Stimulated activated CD4-positive, alpha-beta T cell treated with anti-CD3 and anti-CD28 coated beads, TNF-alpha, amount 100 ng/mL, for 4 hours (primary cell): ENCODE measurements at regions not wholly inside any gene's neighbourhood (a gene's known extent, or its start where the extent isn't known, plus 50 kb on each side); places are given as distances from the start of the nearest gene placed in this dataset.

Experiments
- DNase-seq, 3 experiments: peaks; one replicate each; pipeline ENCODE4 v3.0.0-alpha.2; 2020; ENCODE audit warnings: low read depth in 3 of 3

- DNase-seq = no peak
Measured at GRCh38 chr5:2131826-2132496, 249.2 kb upstream of the IRX4 start.

GRCh38 chr5:2131196-2131595, 248.5 kb upstream of the IRX4 start:
- DNase-seq = no peak

GRCh38 chr5:2130361-2130760, 247.6 kb upstream of the IRX4 start:
- DNase-seq = no peak

- DNase-seq = no peak
Measured at GRCh38 chr5:2129568-2130272, 247.0 kb upstream of the IRX4 start.

DNA sequence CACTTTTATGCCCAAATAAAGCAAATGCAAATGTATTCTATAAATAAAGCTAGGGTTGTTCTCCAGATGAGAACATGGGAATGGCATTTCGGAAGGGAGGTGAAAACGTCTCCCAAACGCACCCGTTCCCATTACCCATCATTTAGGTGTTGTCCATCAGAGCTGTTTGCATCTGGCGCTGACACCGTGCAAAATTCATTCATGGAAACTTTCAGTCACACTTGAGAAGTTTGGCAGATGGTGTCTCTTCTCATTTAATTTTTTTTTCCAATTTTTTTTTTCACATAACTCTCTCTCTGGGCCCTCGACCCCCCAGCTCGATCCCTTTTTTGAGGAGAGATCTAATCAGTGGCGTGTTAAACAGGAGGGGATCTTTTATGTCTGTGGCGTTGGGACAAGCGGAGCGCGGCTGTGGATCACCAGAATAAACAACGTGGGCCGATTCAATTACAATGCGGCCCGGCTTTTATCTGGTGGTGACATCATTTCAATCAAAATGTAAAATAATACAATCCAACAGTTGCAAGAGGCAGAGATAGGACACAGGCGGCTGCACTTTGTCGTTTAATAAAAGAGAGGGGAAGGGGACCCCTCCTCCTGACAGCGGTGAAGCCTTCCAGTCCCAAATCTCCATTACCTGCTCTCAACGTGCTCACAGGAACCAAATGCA, 246.1 kb upstream of the IRX4 start:
- no peak for DNase-seq

DNA sequence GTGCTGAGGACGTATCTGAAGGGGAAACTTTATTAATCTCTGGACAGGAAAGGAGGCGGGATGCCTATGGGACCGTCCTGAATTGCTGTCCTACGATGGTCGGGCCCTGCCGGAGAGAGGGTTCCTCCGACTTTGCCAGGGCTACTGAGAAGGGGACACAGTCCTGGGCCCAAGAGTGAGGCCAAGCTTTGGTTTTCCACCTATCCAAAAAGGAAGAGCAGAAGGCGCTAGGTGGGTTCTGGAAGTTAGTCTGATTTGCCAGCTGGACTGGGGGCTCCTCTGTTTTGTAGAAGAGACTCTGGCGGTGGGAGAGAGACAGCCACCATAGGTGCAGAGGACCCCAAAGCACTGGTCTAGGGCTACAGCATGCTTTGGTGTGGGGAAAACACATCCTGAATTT, 243.8 kb upstream of the IRX4 start:
- no peak for DNase-seq

- DNase-seq = no peak
Measured at GRCh38 chr5:2125901-2126265, 243.2 kb upstream of the IRX4 start.

DNA sequence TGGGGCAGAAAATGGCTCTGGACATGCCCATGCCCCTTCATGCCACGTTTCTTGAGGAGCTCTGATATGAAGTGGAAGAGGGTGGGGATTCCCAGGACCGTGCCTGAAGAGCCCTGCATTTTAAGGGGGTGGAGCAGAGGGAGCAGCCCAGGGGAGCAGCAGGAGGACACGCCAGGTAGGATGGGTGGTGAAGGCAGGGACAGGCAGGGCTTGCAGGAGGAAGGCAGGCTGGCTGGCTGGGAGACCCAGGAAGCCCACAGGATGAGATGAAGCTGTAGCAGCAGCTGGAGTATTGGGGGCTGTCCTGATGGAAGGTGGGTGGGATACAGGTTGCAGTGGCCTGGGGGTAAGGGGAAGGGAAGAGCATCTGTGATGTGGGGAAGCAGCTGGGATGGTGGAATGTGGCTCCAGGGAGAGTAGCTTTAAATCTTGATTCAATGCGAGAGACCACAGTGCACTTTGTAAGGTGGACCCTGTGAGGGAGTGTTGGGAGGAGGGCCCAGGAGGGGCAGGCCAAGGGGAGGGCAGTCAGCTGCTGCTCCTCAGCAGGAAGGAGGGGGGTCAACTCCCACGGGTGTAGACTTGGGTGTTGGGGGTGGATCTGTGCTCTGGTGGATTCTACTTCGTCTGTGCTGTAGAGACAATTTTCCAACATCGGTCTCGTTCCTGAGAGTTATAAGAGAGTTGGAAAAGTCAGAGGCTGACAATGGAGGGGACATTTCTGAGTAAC, 242.6 kb upstream of the IRX4 start:
- DNase-seq = no peak

DNA sequence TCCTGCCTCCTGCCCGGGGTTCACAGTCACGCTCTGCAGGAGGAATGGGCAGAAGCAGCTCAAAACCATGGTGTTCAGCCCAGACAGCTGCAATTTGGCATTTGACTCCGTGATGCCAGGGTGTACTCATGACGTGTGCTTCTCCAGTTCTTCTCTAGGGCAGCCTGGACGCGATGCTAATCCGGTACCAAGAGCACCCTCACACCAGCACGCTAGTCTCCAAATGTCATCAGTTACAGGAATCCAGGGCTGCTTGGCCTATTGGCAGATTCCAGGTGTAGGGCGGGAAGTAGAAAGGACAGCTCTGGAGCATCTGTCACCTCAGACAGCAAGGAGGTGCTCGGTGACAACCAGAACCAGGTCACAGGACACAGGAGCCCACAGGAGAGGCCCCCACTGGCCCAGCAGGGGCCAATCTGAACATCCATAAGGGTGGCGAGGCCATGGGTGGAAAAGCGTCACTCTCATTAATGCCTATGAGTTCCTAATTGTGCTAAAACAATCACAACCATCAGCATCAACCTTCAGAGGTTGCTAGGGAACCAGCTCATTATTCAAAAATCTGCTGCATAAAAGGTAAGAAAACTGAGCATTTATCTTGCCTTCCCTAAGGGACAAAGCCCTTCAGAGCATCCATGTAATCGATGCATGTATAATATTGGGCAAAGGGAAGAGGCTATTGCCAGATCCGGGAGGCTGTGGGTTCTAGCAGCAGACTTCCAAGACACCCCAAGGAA, 241.9 kb upstream of the IRX4 start:
- DNase-seq = no peak

- no peak for DNase-seq
Measured at GRCh38 chr5:2123874-2124273, 241.1 kb upstream of the IRX4 start.

DNA sequence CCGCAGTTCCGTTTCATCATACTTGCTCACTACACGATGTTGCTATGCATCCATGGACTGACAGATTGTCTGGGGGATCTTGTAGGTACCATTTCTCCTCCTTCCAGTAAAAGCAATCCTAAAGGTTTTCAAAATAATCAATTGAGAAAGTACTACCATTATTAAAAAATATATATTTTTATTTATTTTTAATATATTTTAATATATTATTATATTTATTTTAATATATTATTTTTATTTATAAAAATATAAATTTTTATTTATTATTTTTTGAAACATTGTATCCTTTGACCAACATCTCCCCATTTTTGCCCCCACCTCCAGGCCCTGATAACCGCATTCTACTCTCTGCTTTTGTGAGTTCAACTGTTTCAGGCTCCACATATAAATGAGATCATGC, 237.6 kb upstream of the IRX4 start:
- DNase-seq = no peak

GRCh38 chr5:2119573-2119972, 236.8 kb upstream of the IRX4 start:
- no peak for DNase-seq

- DNase-seq = no peak
Measured at GRCh38 chr5:2113348-2114131, 230.8 kb upstream of the IRX4 start.

GRCh38 chr5:2112173-2113025, 229.7 kb upstream of the IRX4 start:
- DNase-seq = no peak

- DNase-seq = no peak
Measured at GRCh38 chr5:2111569-2112105, 228.9 kb upstream of the IRX4 start.

- DNase-seq = no peak
Measured at GRCh38 chr5:2110934-2111462, 228.3 kb upstream of the IRX4 start.

DNA sequence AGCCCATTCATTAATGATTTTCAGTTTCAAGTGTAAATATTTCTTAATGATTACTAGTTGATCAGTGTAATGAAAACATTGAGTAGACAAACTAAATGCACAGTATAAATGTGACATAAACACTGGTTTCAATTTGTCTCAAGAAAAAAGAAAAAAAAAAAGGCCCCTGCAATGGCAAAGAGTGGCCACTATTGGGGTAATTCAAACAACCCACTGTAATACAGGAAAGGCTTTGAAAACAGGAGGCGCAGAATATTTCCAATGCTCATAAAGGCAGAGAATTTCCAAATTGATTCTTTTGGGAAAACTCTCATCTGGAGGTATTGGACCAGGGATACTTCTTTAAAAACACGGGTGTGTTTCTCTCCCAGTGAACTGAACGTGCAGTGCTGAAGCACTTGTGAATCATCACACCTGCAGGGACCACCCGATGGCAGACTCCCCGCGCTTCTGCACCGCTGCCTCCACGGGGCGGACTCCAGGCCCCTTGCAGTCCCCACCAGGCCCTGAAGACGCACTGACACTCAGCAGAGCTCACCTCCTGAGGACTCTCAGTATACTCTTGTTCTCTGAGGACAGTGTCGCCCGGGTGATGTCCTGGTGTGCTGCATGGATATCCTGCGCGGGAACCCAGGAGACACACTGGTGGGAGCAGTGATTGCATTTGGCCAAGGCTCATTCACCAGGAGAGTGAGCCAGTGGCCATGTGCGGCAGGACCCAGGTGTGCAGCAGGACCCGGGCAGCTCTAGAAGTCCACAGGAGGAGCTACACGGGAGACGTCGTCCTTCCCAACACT, 227.6 kb upstream of the IRX4 start:
- no peak for DNase-seq

DNA sequence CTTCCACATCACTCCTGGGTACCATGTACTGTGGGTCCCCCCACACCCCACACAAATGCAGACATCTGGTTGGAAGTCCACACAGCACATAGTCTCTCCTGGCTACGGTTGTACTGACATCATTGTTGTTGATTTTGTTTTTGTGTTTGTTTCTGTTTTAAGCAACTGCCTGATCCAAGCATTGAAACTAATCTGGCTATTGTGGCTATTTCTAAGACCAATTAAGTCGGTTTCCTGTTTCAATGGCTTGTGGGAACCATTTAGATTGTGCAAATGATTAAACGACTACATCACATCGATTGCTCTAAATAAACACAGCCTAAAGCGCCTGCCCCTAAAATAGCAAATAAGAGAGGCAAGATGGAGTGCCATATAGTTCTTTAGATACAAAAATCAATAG, 226.8 kb upstream of the IRX4 start:
- DNase-seq = no peak

DNA sequence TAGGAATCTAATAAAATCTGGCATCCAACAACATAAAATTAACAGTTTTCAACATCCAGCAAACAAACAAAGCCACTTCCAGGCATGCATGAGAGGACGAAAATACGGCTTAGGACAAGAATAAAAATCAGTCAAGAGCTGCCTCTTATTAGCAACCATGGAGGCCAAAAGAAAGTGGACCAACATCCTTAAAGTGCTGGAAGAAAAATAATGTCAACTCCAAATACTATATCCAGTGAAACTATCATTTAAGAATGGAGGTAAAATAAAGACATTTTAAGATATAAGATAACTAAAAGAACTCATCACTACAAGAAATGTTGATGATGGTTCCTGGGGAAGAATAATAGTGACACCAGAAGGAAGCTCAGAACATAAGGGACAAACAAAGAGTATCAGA, 224.0 kb upstream of the IRX4 start:
- no peak for DNase-seq
